ENCODE measurements at regions not wholly inside any gene's neighbourhood (a gene's known extent, or its start where the extent isn't known, plus 50 kb on each side); places are given as distances from the start of the nearest gene placed in this dataset.

DNA sequence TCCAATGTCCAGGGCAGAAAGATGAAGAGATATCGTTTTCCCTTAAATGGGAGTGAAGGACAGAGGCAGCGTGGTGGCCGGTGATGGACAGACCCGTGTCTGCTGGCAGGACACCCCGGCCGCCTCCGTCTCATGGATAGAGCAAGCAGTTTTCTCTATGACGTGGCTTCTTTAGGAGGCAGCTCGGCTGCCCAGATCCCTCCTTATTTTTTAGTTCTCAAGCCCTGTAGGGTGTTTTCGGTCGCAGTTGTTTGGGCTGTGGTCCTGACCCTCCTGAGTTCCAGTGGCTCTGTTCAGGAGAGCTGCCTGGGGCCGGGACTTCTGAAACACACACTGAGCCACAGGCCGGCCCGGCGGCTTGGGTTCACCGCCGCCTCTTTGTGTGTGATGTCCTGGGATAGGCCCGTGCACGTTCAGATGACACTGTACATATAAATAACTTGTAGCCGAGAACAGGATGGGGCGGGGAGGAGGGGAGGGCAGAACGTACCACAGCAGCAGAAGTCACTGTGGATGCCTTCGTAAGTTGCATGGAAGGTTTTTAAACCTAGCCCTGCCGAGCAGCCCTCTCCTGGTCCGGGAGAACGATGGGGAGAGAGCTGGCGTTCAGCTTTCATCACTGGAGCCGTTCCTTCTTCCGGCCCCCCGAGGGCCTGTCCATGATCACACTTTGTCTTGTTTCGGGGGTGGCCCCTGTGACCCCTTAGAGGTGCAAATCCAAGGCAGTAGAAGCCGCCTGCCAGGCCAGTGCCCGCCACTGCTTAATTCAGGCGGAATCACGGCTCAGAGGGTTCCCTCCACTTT lies 65.2 kb downstream of the SIK1 start:
- H3K18ac ChIP-seq (ENCODE audit: low read length), result no peak overlapping the region
- H3K27ac ChIP-seq (ENCODE audit: low read depth, low read length), result no peak overlapping the region
- no peak overlapping the region for H4K12ac ChIP-seq (ENCODE audit: low read depth, low read length)
- no peak overlapping the region for H2BK12ac ChIP-seq (ENCODE audit: low read length)
- H3K9ac ChIP-seq (ENCODE audit: low read length), result no peak overlapping the region
- no peak overlapping the region for H2AFZ ChIP-seq (ENCODE audit: insufficient read depth, low read length, poor library complexity)
- peaks cover 2% of the 10 kb centered on the region for H3K9me3 ChIP-seq (ENCODE audit: insufficient read depth, low read depth, low read length)
- no peak overlapping the region for H3K4ac ChIP-seq (ENCODE audit: low read depth, low read length)
- H3K14ac ChIP-seq (ENCODE audit: low read length), result peak overlapping the region; percentile 15
- no peak overlapping the region for H2BK5ac ChIP-seq (ENCODE audit: low read depth, low read length, poor library complexity)
- peak overlapping the region; percentile 12 for H2BK120ac ChIP-seq (ENCODE audit: insufficient read depth, low read length, poor library complexity)
- no peak overlapping the region for H3K4me3 ChIP-seq (ENCODE audit: low read depth, low read length)
- no peaks in the 10 kb centered on the region for H3K36me3 ChIP-seq (ENCODE audit: control insufficient read depth in 1 of 2, insufficient read depth in 2 of 2, low read length in 2 of 2)
- H4K8ac ChIP-seq (ENCODE audit: low read depth, low read length), result no peak overlapping the region
- H3K4me1 ChIP-seq (ENCODE audit: control insufficient read depth in 1 of 2, insufficient read depth in 2 of 2, low read length in 2 of 2), result peaks cover 12 to 17% of the 10 kb centered on the region in 2 experiments
- DNase-seq, result no peak
- H4K91ac ChIP-seq (ENCODE audit: low read depth, low read length), result peak overlapping the region; percentile 21
- no peak overlapping the region for H3K23ac ChIP-seq (ENCODE audit: low read length)
- no peak overlapping the region for H3K4me2 ChIP-seq (ENCODE audit: low read length)
- WGBS (ENCODE audit: extremely low coverage, insufficient coverage, insufficient read length), result no CpG with 5 or more reads among the region's 35 CpGs
- H3K27me3 ChIP-seq (ENCODE audit: insufficient read depth, low read length), result no peaks in the 10 kb centered on the region
- no peak overlapping the region for H2AK5ac ChIP-seq (ENCODE audit: low read length)
- H3K79me2 ChIP-seq (ENCODE audit: control insufficient read depth, insufficient read depth, low read length, poor library complexity), result no peaks in the 10 kb centered on the region
- no peaks in the 10 kb centered on the region for H3K79me1 ChIP-seq (ENCODE audit: low read length)

DNA sequence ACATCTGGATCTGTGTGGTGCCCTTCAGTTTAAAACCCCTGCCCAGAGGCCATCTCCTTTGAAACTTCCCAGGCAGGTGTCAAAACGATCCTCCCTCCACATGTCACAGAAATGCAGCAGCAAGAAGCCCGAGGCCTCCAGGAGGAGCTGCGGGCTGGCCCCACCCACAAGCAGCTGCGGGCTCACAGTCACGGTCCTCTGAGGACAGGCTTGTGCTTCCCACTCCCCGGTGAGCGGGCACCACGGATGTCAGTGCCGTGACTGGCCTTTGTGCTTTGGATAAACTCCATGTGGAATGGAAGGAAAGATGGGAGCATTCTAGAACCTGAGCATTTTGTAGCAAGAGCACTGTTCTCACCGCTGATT lies 65.8 kb downstream of the SIK1 start:
- Histone ChIP-seq H3K79me1 (ENCODE audit: low read length) (no peaks in the 10 kb centered on the region), H3K36me3 (ENCODE audit: control insufficient read depth in 1 of 2, insufficient read depth in 2 of 2, low read length in 2 of 2) (no peaks in the 10 kb centered on the region), H3K4ac (ENCODE audit: low read depth, low read length) (no peak overlapping the region), H3K79me2 (ENCODE audit: control insufficient read depth, insufficient read depth, low read length, poor library complexity) (no peaks in the 10 kb centered on the region), H3K27me3 (ENCODE audit: insufficient read depth, low read length) (no peaks in the 10 kb centered on the region), H4K12ac (ENCODE audit: low read depth, low read length) (no peak overlapping the region), H3K9ac (ENCODE audit: low read length) (no peak overlapping the region), H3K27ac (ENCODE audit: low read depth, low read length) (no peak overlapping the region), H3K4me3 (ENCODE audit: low read depth, low read length) (no peak overlapping the region), H3K4me2 (ENCODE audit: low read length) (no peak overlapping the region), H4K91ac (ENCODE audit: low read depth, low read length) (no peak overlapping the region), H2AK5ac (ENCODE audit: low read length) (no peak overlapping the region), H3K23ac (ENCODE audit: low read length) (no peak overlapping the region), H3K4me1 (ENCODE audit: control insufficient read depth in 1 of 2, insufficient read depth in 2 of 2, low read length in 2 of 2) (peaks cover 12 to 17% of the 10 kb centered on the region in 2 experiments), H3K18ac (ENCODE audit: low read length) (no peak overlapping the region), H2BK120ac (ENCODE audit: insufficient read depth, low read length, poor library complexity) (no peak overlapping the region), H2BK12ac (ENCODE audit: low read length) (no peak overlapping the region), H2BK5ac (ENCODE audit: low read depth, low read length, poor library complexity) (no peak overlapping the region), H3K14ac (ENCODE audit: low read length) (no peak overlapping the region), H2AFZ (ENCODE audit: insufficient read depth, low read length, poor library complexity) (no peak overlapping the region), H3K9me3 (ENCODE audit: insufficient read depth, low read depth, low read length) (peaks cover 1% of the 10 kb centered on the region), H4K8ac (ENCODE audit: low read depth, low read length) (no peak overlapping the region)
- WGBS (ENCODE audit: extremely low coverage, insufficient coverage, insufficient read length), result no CpG with 5 or more reads among the region's 10 CpGs
- DNase-seq, result peak; percentile 93 to 94

DNA sequence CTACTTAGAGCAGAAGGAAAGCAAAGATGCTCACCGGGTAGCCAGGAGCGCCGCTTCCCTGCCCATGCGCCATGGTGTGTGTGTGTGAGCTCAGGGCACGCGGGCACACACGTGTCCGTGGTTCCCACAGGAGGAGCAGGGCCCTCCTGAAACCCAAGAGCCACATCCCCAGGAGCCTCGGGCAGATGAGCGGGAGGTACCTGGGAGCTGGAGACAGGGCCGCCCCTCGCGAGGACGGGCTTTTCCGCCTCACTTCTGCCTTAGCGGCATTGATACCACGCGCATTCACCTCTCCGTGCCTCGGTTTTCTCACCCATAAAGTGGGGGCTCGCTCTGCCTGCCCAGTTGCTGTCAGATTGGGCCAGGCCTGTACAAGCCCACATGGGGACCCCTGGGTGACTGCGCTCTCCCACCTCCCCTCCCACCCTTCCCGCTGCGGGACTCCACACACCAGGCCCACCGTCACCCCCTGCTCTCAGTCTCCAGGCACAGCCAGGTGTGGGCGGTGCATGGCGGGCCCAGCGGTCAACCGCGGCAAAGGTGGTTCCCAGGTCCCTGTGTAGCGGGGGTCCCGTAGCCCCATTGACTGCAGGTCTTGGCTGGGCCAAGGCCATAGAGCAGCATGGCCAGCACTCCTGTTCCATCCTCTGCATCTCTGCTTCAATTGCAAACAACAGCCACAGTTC lies 66.3 kb downstream of the SIK1 start:
- DNase-seq, result no peak
- Histone ChIP-seq H4K8ac (ENCODE audit: low read depth, low read length) (no peak overlapping the region), H3K9ac (ENCODE audit: low read length) (no peak overlapping the region), H2BK12ac (ENCODE audit: low read length) (no peak overlapping the region), H3K4me2 (ENCODE audit: low read length) (no peak overlapping the region), H3K4me3 (ENCODE audit: low read depth, low read length) (no peak overlapping the region), H3K27ac (ENCODE audit: low read depth, low read length) (no peak overlapping the region), H4K12ac (ENCODE audit: low read depth, low read length) (no peak overlapping the region), H3K9me3 (ENCODE audit: insufficient read depth, low read depth, low read length) (no peaks in the 10 kb centered on the region), H2BK5ac (ENCODE audit: low read depth, low read length, poor library complexity) (no peak overlapping the region), H3K36me3 (ENCODE audit: control insufficient read depth in 1 of 2, insufficient read depth in 2 of 2, low read length in 2 of 2) (no peaks in the 10 kb centered on the region), H2AK5ac (ENCODE audit: low read length) (no peak overlapping the region), H2BK120ac (ENCODE audit: insufficient read depth, low read length, poor library complexity) (no peak overlapping the region), H2AFZ (ENCODE audit: insufficient read depth, low read length, poor library complexity) (no peak overlapping the region), H3K79me1 (ENCODE audit: low read length) (no peaks in the 10 kb centered on the region), H3K4ac (ENCODE audit: low read depth, low read length) (no peak overlapping the region), H3K4me1 (ENCODE audit: control insufficient read depth in 1 of 2, insufficient read depth in 2 of 2, low read length in 2 of 2) (peaks cover 12 to 17% of the 10 kb centered on the region in 2 experiments), H3K18ac (ENCODE audit: low read length) (no peak overlapping the region), H3K14ac (ENCODE audit: low read length) (no peak overlapping the region), H4K91ac (ENCODE audit: low read depth, low read length) (no peak overlapping the region), H3K23ac (ENCODE audit: low read length) (no peak overlapping the region), H3K79me2 (ENCODE audit: control insufficient read depth, insufficient read depth, low read length, poor library complexity) (no peaks in the 10 kb centered on the region), H3K27me3 (ENCODE audit: insufficient read depth, low read length) (no peaks in the 10 kb centered on the region)
- WGBS (ENCODE audit: extremely low coverage, insufficient coverage, insufficient read length), result no CpG with 5 or more reads among the region's 32 CpGs

DNA sequence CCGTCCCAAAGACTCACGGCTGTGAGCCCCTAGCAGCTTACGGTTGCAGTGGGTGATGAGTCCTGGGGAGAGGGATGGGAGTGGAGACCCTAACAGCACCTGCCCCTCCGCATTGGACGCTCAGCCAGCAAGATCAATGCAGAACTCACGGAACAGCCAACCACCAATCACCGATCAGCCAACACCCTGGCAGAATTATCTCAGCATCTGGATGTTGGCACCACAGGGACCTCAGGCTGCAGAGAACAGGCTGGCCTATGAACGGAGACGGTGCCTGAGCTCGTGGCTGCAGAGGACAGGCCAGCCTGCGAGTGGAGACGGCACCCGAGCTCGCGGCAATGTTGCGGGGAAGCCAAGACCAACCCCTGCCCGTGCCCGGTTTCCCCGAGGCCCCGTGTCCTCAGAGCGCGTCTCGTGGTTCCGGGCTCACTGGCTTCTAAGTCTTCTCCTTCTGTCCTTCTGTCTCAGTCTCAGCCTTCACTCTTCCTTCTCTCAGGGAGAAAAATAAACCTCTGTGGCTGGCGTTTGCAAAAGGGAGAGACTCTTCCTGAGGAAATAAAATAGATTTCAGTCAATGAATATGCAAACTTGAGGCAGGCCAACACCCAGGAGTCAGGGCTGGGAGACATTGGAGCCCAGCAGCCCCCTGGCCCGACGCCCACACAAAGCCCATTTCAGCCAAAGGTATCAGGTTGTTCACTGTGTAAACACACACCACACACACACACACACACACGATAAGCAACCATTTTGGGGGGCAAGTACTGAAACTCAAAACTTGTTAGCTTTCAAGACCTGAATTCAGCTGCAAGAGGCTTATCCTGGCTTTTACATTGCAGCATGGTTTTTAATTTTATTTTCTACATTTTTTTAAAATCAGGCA lies 67.8 kb downstream of the SIK1 start:
- Histone ChIP-seq H3K4ac (ENCODE audit: low read depth, low read length) (no peak overlapping the region), H3K27me3 (ENCODE audit: insufficient read depth, low read length) (no peaks in the 10 kb centered on the region), H3K4me1 (ENCODE audit: control insufficient read depth in 1 of 2, insufficient read depth in 2 of 2, low read length in 2 of 2) (peaks cover 12 to 17% of the 10 kb centered on the region in 2 experiments), H2BK120ac (ENCODE audit: insufficient read depth, low read length, poor library complexity) (no peak overlapping the region), H3K27ac (ENCODE audit: low read depth, low read length) (no peak overlapping the region), H2BK12ac (ENCODE audit: low read length) (no peak overlapping the region), H4K91ac (ENCODE audit: low read depth, low read length) (no peak overlapping the region), H3K9ac (ENCODE audit: low read length) (no peak overlapping the region), H4K12ac (ENCODE audit: low read depth, low read length) (no peak overlapping the region), H3K9me3 (ENCODE audit: insufficient read depth, low read depth, low read length) (no peaks in the 10 kb centered on the region), H3K79me2 (ENCODE audit: control insufficient read depth, insufficient read depth, low read length, poor library complexity) (no peaks in the 10 kb centered on the region), H2AK5ac (ENCODE audit: low read length) (no peak overlapping the region), H3K18ac (ENCODE audit: low read length) (no peak overlapping the region), H3K4me2 (ENCODE audit: low read length) (no peak overlapping the region), H4K8ac (ENCODE audit: low read depth, low read length) (no peak overlapping the region), H3K23ac (ENCODE audit: low read length) (no peak overlapping the region), H2BK5ac (ENCODE audit: low read depth, low read length, poor library complexity) (no peak overlapping the region), H3K4me3 (ENCODE audit: low read depth, low read length) (no peak overlapping the region), H2AFZ (ENCODE audit: insufficient read depth, low read length, poor library complexity) (no peak overlapping the region), H3K14ac (ENCODE audit: low read length) (no peak overlapping the region), H3K79me1 (ENCODE audit: low read length) (no peaks in the 10 kb centered on the region), H3K36me3 (ENCODE audit: control insufficient read depth in 1 of 2, insufficient read depth in 2 of 2, low read length in 2 of 2) (no peaks in the 10 kb centered on the region)
- WGBS (ENCODE audit: extremely low coverage, insufficient coverage, insufficient read length), result no CpG with 5 or more reads among the region's 28 CpGs
- DNase-seq, result no peak

All from trophoblast cell (in vitro differentiated cells and primary cell).